Hematopoietic multipotent progenitor cell (in vitro differentiated cells): ENCODE measurements at regions not wholly inside any gene's neighbourhood (a gene's known extent, or its start where the extent isn't known, plus 50 kb on each side); places are given as distances from the start of the nearest gene placed in this dataset.

Source experiments
- DNase-seq, 3 donors: peaks; one replicate each; pipeline ENCODE4 v3.0.0-alpha.2; 2011 to 2015; ENCODE audit warnings: low read depth in 2 of 3, low spot score in 2 of 3

DNA sequence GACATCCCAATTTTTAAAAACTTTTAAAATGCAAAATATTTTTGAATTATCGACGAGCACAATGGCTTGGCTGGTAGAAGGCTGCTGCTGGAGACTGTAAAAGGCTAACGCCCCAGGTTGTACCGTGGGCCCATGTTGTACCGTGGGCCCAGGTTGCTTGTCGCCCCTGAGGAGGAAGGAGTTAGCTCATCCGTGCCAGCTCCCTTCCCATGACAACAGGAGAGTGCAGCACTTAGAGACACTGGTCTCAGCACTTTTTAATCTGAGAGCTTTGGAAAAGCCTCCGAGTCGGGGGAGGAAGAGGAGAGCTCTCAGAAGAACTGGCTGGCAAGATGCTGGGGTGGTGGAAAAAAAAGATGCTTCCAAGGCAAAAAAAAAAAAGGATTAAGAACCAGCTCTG, 50.3 kb upstream of the CACNA1A start:
- no peak for DNase-seq
